ENCODE measurements at regions not wholly inside any gene's neighbourhood (a gene's known extent, or its start where the extent isn't known, plus 50 kb on each side); places are given as distances from the start of the nearest gene placed in this dataset.

GRCh38 chr17:5826384-5826783 lies 242.1 kb upstream of the NLRP1 start:
- TF ChIP-seq POLR2A (IDR thresholded peaks at IDR 0.05), result no peak
- TF ChIP-seq CTCF (IDR thresholded peaks at IDR 0.05), result no peak
